H1 (cell line): ENCODE measurements at regions not wholly inside any gene's neighbourhood (a gene's known extent, or its start where the extent isn't known, plus 50 kb on each side); places are given as distances from the start of the nearest gene placed in this dataset.
A peak's percentile ranks its signal among the peaks of the same experiment; 100 is the strongest.

Experiments
- CTCF ChIA-PET: fragments of 300-600 bp; sonication (Branson Sonifier 250); formaldehyde crosslinking; loops from one replicate; lab custom pipeline; 2021; ENCODE audit not compliant: partially characterized antibody; lab: Charles Lee
- POLR2A ChIA-PET: fragments of 300-600 bp; sonication (Branson Sonifier 250); formaldehyde crosslinking; loops from one replicate; lab custom pipeline; 2021; ENCODE audit warnings: inconsistent platforms; ENCODE audit not compliant: partially characterized antibody; lab: Charles Lee
- DNase-seq, 2 experiments: peaks; one replicate each; pipeline versions ENCODE4 v3.0.0 to v3.0.0-alpha.2; 2010 to 2022; ENCODE audit warnings: low spot score in 2 of 2, low read depth in 1 of 2, mixed read lengths in 1 of 2
- FAIRE-seq: peaks from 2 replicates; lab custom pipeline; 2011; peaks lifted over from hg19 to GRCh38; lab: Jason Lieb, UNC
- H2AFZ ChIP-seq: 2 replicates; pipeline ENCODE4 v1.8.1; 2012; ENCODE audit warnings: low read length, inconsistent platforms
- H2AK5ac ChIP-seq: 2 replicates; pipeline ENCODE4 v1.6.1; 2013; ENCODE audit warnings: low read depth, low read length
- H2BK120ac ChIP-seq: replicated peaks from 2 replicates; pipeline ENCODE3; 2013; ENCODE audit warnings: low read depth, low read length, inconsistent platforms
- H2BK12ac ChIP-seq: 2 replicates; pipeline ENCODE4 v1.6.1; 2013; ENCODE audit warnings: low read depth, low read length
- H2BK15ac ChIP-seq: 2 replicates; pipeline ENCODE4 v1.6.1; 2013; ENCODE audit warnings: low read length
- H2BK20ac ChIP-seq: 2 replicates; pipeline ENCODE4 v1.6.1; 2013; ENCODE audit warnings: low read length
- H2BK5ac ChIP-seq: 2 replicates; pipeline ENCODE4 v1.6.1; 2013; ENCODE audit warnings: low read depth, low read length
- H3K14ac ChIP-seq: 2 replicates; pipeline ENCODE4 v1.6.1; 2013; ENCODE audit warnings: inconsistent platforms; ENCODE audit not compliant: insufficient read length
- H3K18ac ChIP-seq: 2 replicates; pipeline ENCODE4 v1.6.1; 2013; ENCODE audit warnings: low read length; ENCODE audit errors: extremely low read depth
- H3K23ac ChIP-seq: 2 replicates; pipeline ENCODE4 v1.6.1; 2013; ENCODE audit warnings: inconsistent platforms; ENCODE audit not compliant: insufficient read length
- H3K23me2 ChIP-seq: 2 replicates; pipeline ENCODE4 v1.6.1; 2013; ENCODE audit warnings: low read depth, low read length
- H3K27ac ChIP-seq: 2 replicates; pipeline ENCODE4 v1.6.1; 2011; ENCODE audit warnings: low read depth, low read length, inconsistent platforms
- H3K27me3 ChIP-seq, 4 experiments: replicated peaks in 1 of 4; 1 replicate in 1 of 4; 2 replicates in 3 of 4; pipeline versions ENCODE4 v1.6.1 to v1.8.1; 2011 to 2013; ENCODE audit warnings: low read length in 3 of 4, mild to moderate bottlenecking in 3 of 4, inconsistent platforms in 2 of 4, mixed read lengths in 2 of 4, moderate library complexity in 1 of 4; ENCODE audit not compliant: control insufficient read depth in 3 of 4, insufficient read depth in 3 of 4; ENCODE audit errors: extremely low read depth in 1 of 4
- H3K36me3 ChIP-seq, 4 experiments: 2 replicates each; pipeline versions ENCODE4 v1.6.1 to v1.8.1; 2011 to 2013; ENCODE audit warnings: mild to moderate bottlenecking in 4 of 4, low read length in 3 of 4, moderate library complexity in 2 of 4, control low read depth in 1 of 4, inconsistent platforms in 1 of 4; ENCODE audit not compliant: insufficient read depth in 4 of 4, control insufficient read depth in 2 of 4
- H3K4ac ChIP-seq: replicated peaks from 2 replicates; pipeline ENCODE3; 2013; ENCODE audit warnings: low read length, low read depth, mixed read lengths, inconsistent platforms; ENCODE audit not compliant: insufficient read length
- H3K4me1 ChIP-seq, 4 experiments: replicated peaks in 1 of 4; 1 replicate in 1 of 4; 2 replicates in 3 of 4; pipeline versions ENCODE4 v1.6.1 to v1.8.1; 2011 to 2013; ENCODE audit warnings: low read length in 3 of 4, inconsistent platforms in 2 of 4, mixed read lengths in 1 of 4; ENCODE audit not compliant: insufficient read depth in 4 of 4, control insufficient read depth in 3 of 4
- H3K4me2 ChIP-seq, 2 experiments: 2 replicates each; pipeline versions ENCODE4 v1.6.1 to v1.8.1; 2011 to 2013; ENCODE audit warnings: low read depth in 2 of 2, low read length in 2 of 2, control low read depth in 1 of 2, inconsistent platforms in 1 of 2, mild to moderate bottlenecking in 1 of 2; ENCODE audit not compliant: insufficient read depth in 1 of 2
- H3K4me3 ChIP-seq, 4 experiments: fragments of 200-600, 300-600 bp in 1 of 4; sonication (generic), shearing (Covaris generic), sonication (Bioruptor Twin) in 1 of 4; 2 replicates each; pipeline versions ENCODE4 v1.5.1 to v1.8.1; 2011 to 2016; ENCODE audit warnings: low read length in 4 of 4, low read depth in 3 of 4, control low read depth in 2 of 4, inconsistent platforms in 2 of 4, mild to moderate bottlenecking in 2 of 4, mixed read lengths in 1 of 4, moderate library complexity in 1 of 4; ENCODE audit not compliant: insufficient read depth in 2 of 4; ENCODE audit errors: extremely low read depth in 1 of 4
- H3K56ac ChIP-seq: replicated peaks from 2 replicates; pipeline ENCODE3; 2013; ENCODE audit warnings: low read depth, mild to moderate bottlenecking, mixed read lengths, low read length, inconsistent platforms; ENCODE audit not compliant: insufficient read length
- H3K79me1 ChIP-seq: 2 replicates; pipeline ENCODE4 v1.6.1; 2013; ENCODE audit warnings: low read depth, low read length, control low read depth
- H3K79me2 ChIP-seq, 2 experiments: 2 replicates each; pipeline versions ENCODE4 v1.6.1 to v1.8.1; 2012 to 2013; ENCODE audit warnings: low read length in 2 of 2, mild to moderate bottlenecking in 2 of 2, inconsistent platforms in 1 of 2; ENCODE audit not compliant: insufficient read depth in 2 of 2, control insufficient read depth in 1 of 2
- H3K9ac ChIP-seq, 4 experiments: replicated peaks in 1 of 4; 1 replicate in 1 of 4; 2 replicates in 3 of 4; pipeline versions ENCODE4 v1.6.1 to v1.8.1; 2011 to 2013; ENCODE audit warnings: low read depth in 3 of 4, low read length in 3 of 4, control low read depth in 2 of 4, mild to moderate bottlenecking in 2 of 4, moderate library complexity in 2 of 4, inconsistent platforms in 1 of 4; ENCODE audit errors: extremely low read depth in 1 of 4
- H3K9me3 ChIP-seq, 2 experiments: 2 replicates each; pipeline versions ENCODE4 v1.6.1 to v1.8.1; 2012 to 2013; ENCODE audit warnings: mild to moderate bottlenecking in 2 of 2, moderate library complexity in 2 of 2, control low read depth in 1 of 2, inconsistent platforms in 1 of 2, low read depth in 1 of 2, low read length in 1 of 2, mixed read lengths in 1 of 2; ENCODE audit not compliant: insufficient read depth in 2 of 2
- H4K20me1 ChIP-seq, 2 experiments: replicated peaks in 1 of 2; 2 replicates each; pipeline versions ENCODE3 to v1.8.1; 2011 to 2013; ENCODE audit warnings: inconsistent platforms in 2 of 2, low read length in 2 of 2, mild to moderate bottlenecking in 1 of 2; ENCODE audit not compliant: insufficient read depth in 2 of 2, control insufficient read depth in 1 of 2
- H4K5ac ChIP-seq: 2 replicates; pipeline ENCODE4 v1.6.1; 2013; ENCODE audit warnings: low read length, low read depth, mixed read lengths, inconsistent platforms; ENCODE audit not compliant: insufficient read length
- H4K8ac ChIP-seq: 2 replicates; pipeline ENCODE4 v1.8.0; 2013; ENCODE audit warnings: mild to moderate bottlenecking, moderate library complexity, low read length, inconsistent platforms; ENCODE audit not compliant: insufficient read depth; ENCODE audit errors: extremely low read depth
- H4K91ac ChIP-seq: replicated peaks from 2 replicates; pipeline ENCODE3; 2013; ENCODE audit warnings: low read length, mixed read lengths, inconsistent platforms; ENCODE audit not compliant: insufficient read length
- MAX ChIP-seq: IDR thresholded peaks from 2 replicates; pipeline ENCODE4 v1.6.1; 2012; ENCODE audit warnings: inconsistent platforms
- NANOG ChIP-seq: IDR thresholded peaks from 2 replicates; pipeline ENCODE4 v1.6.1; 2011; ENCODE audit warnings: low read length, low read depth, mild to moderate bottlenecking, inconsistent platforms; ENCODE audit not compliant: insufficient read depth, poor library complexity, severe bottlenecking
- POU5F1 ChIP-seq: IDR thresholded peaks from 2 replicates; pipeline ENCODE4 v1.6.1; 2011; ENCODE audit warnings: low read depth, mild to moderate bottlenecking, low read length, moderate library complexity
- RAD21 ChIP-seq, 2 experiments: IDR thresholded peaks in 1 of 2; conservative IDR thresholded peaks in 1 of 2; 2 replicates each; pipeline ENCODE4 v1.6.1; 2011; ENCODE audit warnings: low read depth in 2 of 2, low read length in 2 of 2, improper control_type of control experiment in 1 of 2, inconsistent platforms in 1 of 2, mild to moderate bottlenecking in 1 of 2, moderate library complexity in 1 of 2
- RXRA ChIP-seq: IDR thresholded peaks from 2 replicates; pipeline ENCODE4 v1.6.1; 2011; ENCODE audit warnings: low read depth, mild to moderate bottlenecking, low read length, moderate library complexity; ENCODE audit not compliant: insufficient read depth
- WGBS, 2 experiments: shearing (Covaris generic) in 1 of 2; methylation state at CpG; one replicate each; pipeline versions ENCODE4 v1.1.6 to v1.1.7; 2013 to 2015; ENCODE audit warnings: low lambda C conversion rate in 2 of 2, mixed read lengths in 2 of 2, inconsistent platforms in 1 of 2, low coverage in 1 of 2, missing lambda C conversion rate in 1 of 2; ENCODE audit not compliant: insufficient replicate concordance in 2 of 2, insufficient coverage in 1 of 2, insufficient read length in 1 of 2; ENCODE audit errors: extremely low coverage in 1 of 2, missing lambda C conversion rate in 1 of 2; 5-methylcytosine and 5-hydroxymethylcytosine counted together
- TF ChIP-seq, protein P1 (sequence below), 3 experiments: IDR thresholded peaks; 1 replicate in 2 of 3; 2 replicates in 1 of 3; pipeline versions ENCODE4 v1.5.1 to v1.6.1; 2011; ENCODE audit warnings: low read length in 3 of 3, mild to moderate bottlenecking in 3 of 3, inconsistent platforms in 2 of 3, low read depth in 1 of 3, moderate library complexity in 1 of 3; ENCODE audit not compliant: insufficient read depth in 1 of 3; ENCODE audit errors: control extremely low read depth in 1 of 3

DNA sequence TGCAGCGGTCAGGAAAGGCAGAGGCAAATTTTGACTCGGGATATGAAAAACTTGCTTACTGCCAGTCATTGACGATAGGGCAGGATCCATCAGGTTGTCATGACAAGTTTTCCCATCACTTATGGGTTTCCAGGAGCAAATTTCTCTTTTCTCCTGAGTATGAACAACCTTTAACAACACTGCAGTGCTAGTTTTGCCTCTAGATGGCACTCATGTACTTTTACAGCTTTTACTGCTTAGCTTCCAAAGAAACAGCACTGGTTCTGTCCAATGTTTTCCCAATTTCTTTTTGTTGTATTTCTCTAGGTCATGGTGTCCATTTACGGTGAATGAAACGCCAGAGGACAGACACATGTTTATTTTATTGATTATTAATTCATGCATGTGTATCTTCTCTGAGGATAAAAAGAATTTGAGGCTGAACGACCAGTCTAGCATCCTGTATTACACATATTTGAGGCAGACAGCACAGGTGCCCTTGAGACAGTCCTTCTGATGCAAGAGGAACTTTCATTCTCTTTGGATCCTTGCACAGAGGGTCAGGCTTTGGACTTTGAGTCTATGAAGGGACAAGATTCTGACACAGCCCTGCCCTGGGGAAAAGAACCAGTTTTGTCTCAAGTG is 112.3 kb upstream of the TRABD2B start:
- Histone ChIP-seq H2BK15ac (no peak overlapping the region), H2BK5ac (no peak overlapping the region), H3K23me2 (no peaks in the 10 kb centered on the region), H2BK120ac (no peak overlapping the region), H3K9ac (no peak overlapping the region), H4K20me1 (no peaks in the 10 kb centered on the region), H3K4me2 (no peak overlapping the region), H3K4me3 (no peak overlapping the region), H2BK12ac (no peak overlapping the region), H3K27me3 (no peaks in the 10 kb centered on the region), H2AFZ (0 out of 2 replicates have a peak overlapping the region, but pooled peaks have one; percentile 19), H3K18ac (no peak overlapping the region), H2AK5ac (no peak overlapping the region), H2BK20ac (no peak overlapping the region), H3K79me2 (no peaks in the 10 kb centered on the region), H3K36me3 (no peaks in the 10 kb centered on the region), H3K9me3 (no peaks in the 10 kb centered on the region), H3K79me1 (no peaks in the 10 kb centered on the region), H4K8ac (no peak overlapping the region), H4K5ac (no peak overlapping the region), H3K27ac (no peak overlapping the region), H3K14ac (no peak overlapping the region), H3K56ac (no peak overlapping the region), H3K4ac (no peak overlapping the region), H4K91ac (no peak overlapping the region), H3K23ac (no peak overlapping the region), H3K4me1 (peaks cover 0 to 4% (median under 1%) of the 10 kb centered on the region in 4 experiments; a peak in 1 of 7 replicates)
- 37% methylated on average over 6 of the region's 6 CpGs; no CpG with 5 or more reads in 1 of the 2 experiments for WGBS, 2 experiments
- POLR2A ChIA-PET: no interaction called here
- peak; percentile 87 for FAIRE-seq
- TF ChIP-seq, protein P1, sequence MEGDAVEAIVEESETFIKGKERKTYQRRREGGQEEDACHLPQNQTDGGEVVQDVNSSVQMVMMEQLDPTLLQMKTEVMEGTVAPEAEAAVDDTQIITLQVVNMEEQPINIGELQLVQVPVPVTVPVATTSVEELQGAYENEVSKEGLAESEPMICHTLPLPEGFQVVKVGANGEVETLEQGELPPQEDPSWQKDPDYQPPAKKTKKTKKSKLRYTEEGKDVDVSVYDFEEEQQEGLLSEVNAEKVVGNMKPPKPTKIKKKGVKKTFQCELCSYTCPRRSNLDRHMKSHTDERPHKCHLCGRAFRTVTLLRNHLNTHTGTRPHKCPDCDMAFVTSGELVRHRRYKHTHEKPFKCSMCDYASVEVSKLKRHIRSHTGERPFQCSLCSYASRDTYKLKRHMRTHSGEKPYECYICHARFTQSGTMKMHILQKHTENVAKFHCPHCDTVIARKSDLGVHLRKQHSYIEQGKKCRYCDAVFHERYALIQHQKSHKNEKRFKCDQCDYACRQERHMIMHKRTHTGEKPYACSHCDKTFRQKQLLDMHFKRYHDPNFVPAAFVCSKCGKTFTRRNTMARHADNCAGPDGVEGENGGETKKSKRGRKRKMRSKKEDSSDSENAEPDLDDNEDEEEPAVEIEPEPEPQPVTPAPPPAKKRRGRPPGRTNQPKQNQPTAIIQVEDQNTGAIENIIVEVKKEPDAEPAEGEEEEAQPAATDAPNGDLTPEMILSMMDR (IDR thresholded peaks at IDR 0.05; ENCODE audit: control extremely low read depth in 1 of 3, insufficient read depth in 1 of 3, low read depth in 1 of 3, low read length in 3 of 3): peak in 2 of 3 experiments; percentile 81 to 87; a peak in 3 of 4 replicates
- no peak for TF ChIP-seq MAX
- TF ChIP-seq NANOG: no peak
- TF ChIP-seq RAD21 (IDR thresholded peaks at IDR 0.05 in 1 of 2, conservative IDR thresholded peaks at IDR 0.05 in 1 of 2; ENCODE audit: low read depth in 2 of 2, low read length in 2 of 2): peak; percentile 94 to 96
- TF ChIP-seq POU5F1: no peak
- TF ChIP-seq RXRA: no peak
- DNase-seq: no peak
- CTCF ChIA-PET: interaction anchor here (0.5 to 4.7 kb wide), 22 partner anchors 9 to 718 kb away, joined by 3 to 121 read pairs (median 5); no protein-coding TSS in a partner anchor
